Right lobe of liver (tissue), 6 donors: ENCODE measurements at regions not wholly inside any gene's neighbourhood (a gene's known extent, or its start where the extent isn't known, plus 50 kb on each side); places are given as distances from the start of the nearest gene placed in this dataset.

Source experiments
- ATAC-seq, 4 donors: fragments of 200-7000 bp; cut with Tn5 transposase; one replicate each; pipeline ENCODE4 v1.9.1; 2020; ENCODE audit warnings: mild to moderate bottlenecking in 4 of 4, moderate library complexity in 4 of 4
- DNase-seq, 3 donors: peaks; one replicate each; pipeline ENCODE4 v3.0.0-alpha.2; 2020
- H3K27ac ChIP-seq, 3 donors: fragments of 200-600 bp; one replicate each; pipeline ENCODE4 v1.8.0; 2022
- H3K27me3 ChIP-seq, 2 donors: fragments of 200-600 bp; one replicate each; pipeline ENCODE4 v1.8.0; 2022
- H3K36me3 ChIP-seq, 4 donors: fragments of 200-600 bp; sonication (generic) in 1 of 4; one replicate each; pipeline versions ENCODE4 v1.5.1 to v1.8.0; 2017 to 2022; ENCODE audit warnings: control low read depth in 1 of 4
- H3K4me1 ChIP-seq, 4 donors: fragments of 200-600 bp; sonication (generic) in 1 of 4; one replicate each; pipeline versions ENCODE4 v1.5.1 to v1.8.0; 2017 to 2022; ENCODE audit warnings: control low read depth in 1 of 4
- H3K4me3 ChIP-seq, 3 donors: fragments of 200-600 bp; one replicate each; pipeline ENCODE4 v1.8.0; 2022
- H3K9me3 ChIP-seq, 4 donors: fragments of 200-600 bp; sonication (generic) in 1 of 4; one replicate each; pipeline versions ENCODE4 v1.5.1 to v1.8.0; 2017 to 2022; ENCODE audit warnings: control low read depth in 1 of 4
- POLR2A ChIP-seq: fragments of 450-650 bp; IDR thresholded peaks from one replicate; pipeline ENCODE4 v1.6.1; 2017; ENCODE audit warnings: antibody characterized with exemption, mild to moderate bottlenecking
- WGBS: methylation state at CpG from one replicate; pipeline ENCODE4 v1.1.6; 2018; ENCODE audit warnings: low coverage, low lambda C conversion rate; ENCODE audit not compliant: insufficient coverage; ENCODE audit errors: missing lambda C conversion rate; 5-methylcytosine and 5-hydroxymethylcytosine counted together
- intact Hi-C, 2 donors: fragments of 100-400 bp; cut with DNase I; formaldehyde crosslinking; loops; one replicate each; pipeline versions ENCODE4 v1.11.2 to v1.14.1; 2022
- TF ChIP-seq, protein P1 (sequence below), 4 donors: fragments of 200-600 bp in 3 of 4; fragments of 450-650 bp in 1 of 4; IDR thresholded peaks; one replicate each; pipeline versions ENCODE4 v1.5.1 to v1.8.0; 2016 to 2022; ENCODE audit warnings: antibody characterized with exemption in 4 of 4, mild to moderate bottlenecking in 2 of 4
- donor health status: DM: no; HTN: yes; CAD: no.
- donor health status: DM: no; HTN: no; CAD: no.
- donor health status: DM: no; HTN: no; CAD: no.
- donor health status: DM: no; HTN: yes; CAD: no.
- donor health status: DM: no; HTN: yes; CAD: no.

DNA sequence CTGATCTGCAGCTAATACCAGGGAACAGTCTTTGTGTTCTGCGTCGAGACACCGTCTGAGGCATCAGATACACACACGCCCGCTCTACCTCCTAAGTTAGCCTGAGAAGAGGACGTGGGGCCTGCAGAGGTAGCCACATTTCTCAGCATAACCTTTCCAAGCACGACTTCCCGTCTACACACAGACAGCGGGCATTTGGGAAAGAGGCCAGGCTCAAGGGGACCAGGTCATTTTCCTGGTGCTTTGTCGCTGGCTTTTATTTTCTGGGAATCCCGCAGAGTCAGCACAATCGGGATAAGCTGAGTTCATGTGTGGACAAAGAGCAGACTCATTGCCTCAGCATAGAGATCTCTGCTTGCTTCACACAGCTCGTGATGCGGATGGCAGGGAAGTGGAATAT, 72.5 kb upstream of the SMYD2 start:
- no peak overlapping the region for H3K27ac ChIP-seq

DNA sequence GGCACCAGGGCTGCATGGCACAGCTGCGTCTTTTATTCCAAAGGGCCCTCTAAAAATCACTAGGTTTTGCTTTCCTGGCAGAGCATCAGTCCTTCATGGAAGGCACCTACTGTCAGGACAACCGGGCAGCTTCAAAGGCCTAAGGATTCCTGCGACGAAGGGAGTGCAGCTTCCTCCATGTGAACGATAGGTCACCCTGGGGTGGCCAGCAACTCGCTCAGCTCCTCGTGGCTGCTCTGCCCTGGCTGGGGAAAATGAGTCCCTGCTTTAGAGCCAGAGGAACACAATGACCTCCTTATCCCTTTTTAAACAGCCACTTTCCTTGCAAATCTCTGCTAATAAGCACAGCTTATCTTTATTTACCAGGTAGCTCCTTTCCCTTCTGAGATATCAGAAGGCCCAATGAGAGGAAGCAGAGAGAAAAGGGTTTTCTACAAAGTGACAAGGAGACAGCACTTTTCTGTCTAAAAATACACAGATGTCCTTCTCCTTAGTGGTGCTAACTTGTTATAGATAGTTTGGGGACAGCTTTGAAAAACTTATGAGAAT, 71.6 kb upstream of the SMYD2 start:
- DNase-seq (no peak), ATAC-seq (no peak)
- H3K36me3 ChIP-seq: no peaks in the 10 kb centered on the region
- H3K27ac ChIP-seq: no peak overlapping the region
- H3K27me3 ChIP-seq: no peaks in the 10 kb centered on the region
- H3K9me3 ChIP-seq: no peaks in the 10 kb centered on the region
- H3K4me3 ChIP-seq: no peak overlapping the region
- TF ChIP-seq, protein P1, sequence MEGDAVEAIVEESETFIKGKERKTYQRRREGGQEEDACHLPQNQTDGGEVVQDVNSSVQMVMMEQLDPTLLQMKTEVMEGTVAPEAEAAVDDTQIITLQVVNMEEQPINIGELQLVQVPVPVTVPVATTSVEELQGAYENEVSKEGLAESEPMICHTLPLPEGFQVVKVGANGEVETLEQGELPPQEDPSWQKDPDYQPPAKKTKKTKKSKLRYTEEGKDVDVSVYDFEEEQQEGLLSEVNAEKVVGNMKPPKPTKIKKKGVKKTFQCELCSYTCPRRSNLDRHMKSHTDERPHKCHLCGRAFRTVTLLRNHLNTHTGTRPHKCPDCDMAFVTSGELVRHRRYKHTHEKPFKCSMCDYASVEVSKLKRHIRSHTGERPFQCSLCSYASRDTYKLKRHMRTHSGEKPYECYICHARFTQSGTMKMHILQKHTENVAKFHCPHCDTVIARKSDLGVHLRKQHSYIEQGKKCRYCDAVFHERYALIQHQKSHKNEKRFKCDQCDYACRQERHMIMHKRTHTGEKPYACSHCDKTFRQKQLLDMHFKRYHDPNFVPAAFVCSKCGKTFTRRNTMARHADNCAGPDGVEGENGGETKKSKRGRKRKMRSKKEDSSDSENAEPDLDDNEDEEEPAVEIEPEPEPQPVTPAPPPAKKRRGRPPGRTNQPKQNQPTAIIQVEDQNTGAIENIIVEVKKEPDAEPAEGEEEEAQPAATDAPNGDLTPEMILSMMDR (IDR thresholded peaks at IDR 0.05): no peak
- no peak for TF ChIP-seq POLR2A
- intact Hi-C loops: no loop called here
- 67% methylated on average over 1 of the region's 7 CpGs for WGBS
- H3K4me1 ChIP-seq: peaks cover 0 to 5% (median 0%) of the 10 kb centered on the region in 4 donors

More for the DNA sequence above, 72.5 kb upstream of the SMYD2 start:
- ATAC-seq (peak; percentile 74 to 95 (median 90)), DNase-seq (peak in 2 of 3 donors; percentile 39 to 76)
- TF ChIP-seq, protein P1 (IDR thresholded peaks at IDR 0.05): no peak
- no peak for TF ChIP-seq POLR2A
- Histone ChIP-seq H3K4me3 (no peak overlapping the region), H3K36me3 (no peaks in the 10 kb centered on the region), H3K27me3 (no peaks in the 10 kb centered on the region), H3K9me3 (no peaks in the 10 kb centered on the region), H3K4me1 (peaks cover 0 to 5% (median 0%) of the 10 kb centered on the region in 4 donors)
- WGBS: 41% methylated on average over 14 of the region's 14 CpGs
- intact Hi-C loops: no loop called here

DNA sequence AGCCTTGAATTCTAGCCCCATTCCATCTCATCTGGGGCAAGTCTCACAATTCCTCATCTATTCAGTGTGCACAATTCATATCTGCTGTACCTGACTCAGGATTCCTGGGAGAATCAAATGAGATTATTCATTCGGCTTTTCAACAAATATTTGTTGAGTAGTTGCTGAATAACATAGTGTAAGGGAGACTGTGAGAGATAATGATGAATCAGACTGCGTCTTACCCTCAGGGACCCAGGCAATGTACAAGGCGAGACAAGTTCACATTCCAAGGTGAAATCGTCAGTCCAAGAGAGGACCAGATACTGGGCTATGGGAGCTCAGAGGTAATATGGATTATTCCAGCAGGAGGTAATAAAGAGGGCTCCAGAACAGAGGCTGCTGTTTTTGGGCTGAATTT, 67.8 kb upstream of the SMYD2 start:
- intact Hi-C loops: no loop called here
- no peak overlapping the region for H3K27ac ChIP-seq
- 25% methylated on average over 4 of the region's 4 CpGs for WGBS
- no peak for TF ChIP-seq POLR2A
- TF ChIP-seq, protein P1 (IDR thresholded peaks at IDR 0.05): no peak
- no peaks in the 10 kb centered on the region for H3K9me3 ChIP-seq
- ATAC-seq: no peak
- no peak for DNase-seq
- no peaks in the 10 kb centered on the region for H3K27me3 ChIP-seq
- H3K4me3 ChIP-seq: no peak overlapping the region
- no peaks in the 10 kb centered on the region for H3K36me3 ChIP-seq
- H3K4me1 ChIP-seq: peaks cover 0 to 4% (median 0%) of the 10 kb centered on the region in 4 donors

DNA sequence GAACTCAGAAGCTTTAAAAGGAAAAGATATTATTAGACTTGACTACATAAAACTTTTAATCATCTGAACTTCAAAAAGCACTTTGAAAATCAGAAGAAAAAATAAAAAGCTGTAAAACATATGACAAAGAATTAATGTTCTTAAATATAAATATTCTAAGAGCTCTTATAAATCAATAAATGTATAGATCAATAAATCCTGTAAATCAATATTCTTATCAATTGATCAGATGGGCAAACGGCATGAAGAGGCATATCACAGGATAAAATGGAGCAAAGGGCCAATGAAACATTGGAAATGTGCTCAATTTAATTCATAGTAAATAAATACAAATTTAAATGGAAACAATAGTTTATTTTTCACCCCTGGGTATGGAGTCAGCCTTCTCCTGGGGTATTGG, 66.1 kb upstream of the SMYD2 start:
- no peak overlapping the region for H3K4me3 ChIP-seq
- DNase-seq: no peak
- H3K27ac ChIP-seq: no peak overlapping the region
- WGBS: 33% methylated on average over 1 of the region's 1 CpG
- H3K4me1 ChIP-seq: peaks cover 0 to 3% (median 0%) of the 10 kb centered on the region in 4 donors
- no peaks in the 10 kb centered on the region for H3K36me3 ChIP-seq
- no peaks in the 10 kb centered on the region for H3K27me3 ChIP-seq
- ATAC-seq: no peak
- TF ChIP-seq POLR2A: no peak
- TF ChIP-seq, protein P1 (IDR thresholded peaks at IDR 0.05): no peak
- intact Hi-C loops: loop anchor here in 1 of 2 donors (5.0 kb wide), 1 partner anchor 117 kb away; no protein-coding TSS in a partner anchor
- no peaks in the 10 kb centered on the region for H3K9me3 ChIP-seq
